H1 (cell line): ENCODE measurements at regions not wholly inside any gene's neighbourhood (a gene's known extent, or its start where the extent isn't known, plus 50 kb on each side); places are given as distances from the start of the nearest gene placed in this dataset.

Experiments
- CTCF ChIA-PET: fragments of 300-600 bp; sonication (Branson Sonifier 250); formaldehyde crosslinking; loops from one replicate; lab custom pipeline; 2021; ENCODE audit not compliant: partially characterized antibody; lab: Charles Lee
- POLR2A ChIA-PET: fragments of 300-600 bp; sonication (Branson Sonifier 250); formaldehyde crosslinking; loops from one replicate; lab custom pipeline; 2021; ENCODE audit warnings: inconsistent platforms; ENCODE audit not compliant: partially characterized antibody; lab: Charles Lee
- DNase-seq, 2 experiments: peaks; one replicate each; pipeline versions ENCODE4 v3.0.0 to v3.0.0-alpha.2; 2010 to 2022; ENCODE audit warnings: low spot score in 2 of 2, low read depth in 1 of 2, mixed read lengths in 1 of 2
- FAIRE-seq: peaks from 2 replicates; lab custom pipeline; 2011; peaks lifted over from hg19 to GRCh38; lab: Jason Lieb, UNC
- H2AFZ ChIP-seq: 2 replicates; pipeline ENCODE4 v1.8.1; 2012; ENCODE audit warnings: low read length, inconsistent platforms
- H2AK5ac ChIP-seq: 2 replicates; pipeline ENCODE4 v1.6.1; 2013; ENCODE audit warnings: low read depth, low read length
- H2BK120ac ChIP-seq: replicated peaks from 2 replicates; pipeline ENCODE3; 2013; ENCODE audit warnings: low read depth, low read length, inconsistent platforms
- H2BK12ac ChIP-seq: 2 replicates; pipeline ENCODE4 v1.6.1; 2013; ENCODE audit warnings: low read depth, low read length
- H2BK15ac ChIP-seq: 2 replicates; pipeline ENCODE4 v1.6.1; 2013; ENCODE audit warnings: low read length
- H2BK20ac ChIP-seq: 2 replicates; pipeline ENCODE4 v1.6.1; 2013; ENCODE audit warnings: low read length
- H2BK5ac ChIP-seq: 2 replicates; pipeline ENCODE4 v1.6.1; 2013; ENCODE audit warnings: low read depth, low read length
- H3K14ac ChIP-seq: 2 replicates; pipeline ENCODE4 v1.6.1; 2013; ENCODE audit warnings: inconsistent platforms; ENCODE audit not compliant: insufficient read length
- H3K18ac ChIP-seq: 2 replicates; pipeline ENCODE4 v1.6.1; 2013; ENCODE audit warnings: low read length; ENCODE audit errors: extremely low read depth
- H3K23ac ChIP-seq: 2 replicates; pipeline ENCODE4 v1.6.1; 2013; ENCODE audit warnings: inconsistent platforms; ENCODE audit not compliant: insufficient read length
- H3K23me2 ChIP-seq: 2 replicates; pipeline ENCODE4 v1.6.1; 2013; ENCODE audit warnings: low read depth, low read length
- H3K27ac ChIP-seq: 2 replicates; pipeline ENCODE4 v1.6.1; 2011; ENCODE audit warnings: low read depth, low read length, inconsistent platforms
- H3K27me3 ChIP-seq, 4 experiments: replicated peaks in 1 of 4; 1 replicate in 1 of 4; 2 replicates in 3 of 4; pipeline versions ENCODE4 v1.6.1 to v1.8.1; 2011 to 2013; ENCODE audit warnings: low read length in 3 of 4, mild to moderate bottlenecking in 3 of 4, inconsistent platforms in 2 of 4, mixed read lengths in 2 of 4, moderate library complexity in 1 of 4; ENCODE audit not compliant: control insufficient read depth in 3 of 4, insufficient read depth in 3 of 4; ENCODE audit errors: extremely low read depth in 1 of 4
- H3K36me3 ChIP-seq, 4 experiments: 2 replicates each; pipeline versions ENCODE4 v1.6.1 to v1.8.1; 2011 to 2013; ENCODE audit warnings: mild to moderate bottlenecking in 4 of 4, low read length in 3 of 4, moderate library complexity in 2 of 4, control low read depth in 1 of 4, inconsistent platforms in 1 of 4; ENCODE audit not compliant: insufficient read depth in 4 of 4, control insufficient read depth in 2 of 4
- H3K4ac ChIP-seq: replicated peaks from 2 replicates; pipeline ENCODE3; 2013; ENCODE audit warnings: low read length, low read depth, mixed read lengths, inconsistent platforms; ENCODE audit not compliant: insufficient read length
- H3K4me1 ChIP-seq, 4 experiments: replicated peaks in 1 of 4; 1 replicate in 1 of 4; 2 replicates in 3 of 4; pipeline versions ENCODE4 v1.6.1 to v1.8.1; 2011 to 2013; ENCODE audit warnings: low read length in 3 of 4, inconsistent platforms in 2 of 4, mixed read lengths in 1 of 4; ENCODE audit not compliant: insufficient read depth in 4 of 4, control insufficient read depth in 3 of 4
- H3K4me2 ChIP-seq, 2 experiments: 2 replicates each; pipeline versions ENCODE4 v1.6.1 to v1.8.1; 2011 to 2013; ENCODE audit warnings: low read depth in 2 of 2, low read length in 2 of 2, control low read depth in 1 of 2, inconsistent platforms in 1 of 2, mild to moderate bottlenecking in 1 of 2; ENCODE audit not compliant: insufficient read depth in 1 of 2
- H3K4me3 ChIP-seq, 4 experiments: fragments of 200-600, 300-600 bp in 1 of 4; sonication (generic), shearing (Covaris generic), sonication (Bioruptor Twin) in 1 of 4; 2 replicates each; pipeline versions ENCODE4 v1.5.1 to v1.8.1; 2011 to 2016; ENCODE audit warnings: low read length in 4 of 4, low read depth in 3 of 4, control low read depth in 2 of 4, inconsistent platforms in 2 of 4, mild to moderate bottlenecking in 2 of 4, mixed read lengths in 1 of 4, moderate library complexity in 1 of 4; ENCODE audit not compliant: insufficient read depth in 2 of 4; ENCODE audit errors: extremely low read depth in 1 of 4
- H3K56ac ChIP-seq: replicated peaks from 2 replicates; pipeline ENCODE3; 2013; ENCODE audit warnings: low read depth, mild to moderate bottlenecking, mixed read lengths, low read length, inconsistent platforms; ENCODE audit not compliant: insufficient read length
- H3K79me1 ChIP-seq: 2 replicates; pipeline ENCODE4 v1.6.1; 2013; ENCODE audit warnings: low read depth, low read length, control low read depth
- H3K79me2 ChIP-seq, 2 experiments: 2 replicates each; pipeline versions ENCODE4 v1.6.1 to v1.8.1; 2012 to 2013; ENCODE audit warnings: low read length in 2 of 2, mild to moderate bottlenecking in 2 of 2, inconsistent platforms in 1 of 2; ENCODE audit not compliant: insufficient read depth in 2 of 2, control insufficient read depth in 1 of 2
- H3K9ac ChIP-seq, 4 experiments: replicated peaks in 1 of 4; 1 replicate in 1 of 4; 2 replicates in 3 of 4; pipeline versions ENCODE4 v1.6.1 to v1.8.1; 2011 to 2013; ENCODE audit warnings: low read depth in 3 of 4, low read length in 3 of 4, control low read depth in 2 of 4, mild to moderate bottlenecking in 2 of 4, moderate library complexity in 2 of 4, inconsistent platforms in 1 of 4; ENCODE audit errors: extremely low read depth in 1 of 4
- H3K9me3 ChIP-seq, 2 experiments: 2 replicates each; pipeline versions ENCODE4 v1.6.1 to v1.8.1; 2012 to 2013; ENCODE audit warnings: mild to moderate bottlenecking in 2 of 2, moderate library complexity in 2 of 2, control low read depth in 1 of 2, inconsistent platforms in 1 of 2, low read depth in 1 of 2, low read length in 1 of 2, mixed read lengths in 1 of 2; ENCODE audit not compliant: insufficient read depth in 2 of 2
- H4K20me1 ChIP-seq, 2 experiments: replicated peaks in 1 of 2; 2 replicates each; pipeline versions ENCODE3 to v1.8.1; 2011 to 2013; ENCODE audit warnings: inconsistent platforms in 2 of 2, low read length in 2 of 2, mild to moderate bottlenecking in 1 of 2; ENCODE audit not compliant: insufficient read depth in 2 of 2, control insufficient read depth in 1 of 2
- H4K5ac ChIP-seq: 2 replicates; pipeline ENCODE4 v1.6.1; 2013; ENCODE audit warnings: low read length, low read depth, mixed read lengths, inconsistent platforms; ENCODE audit not compliant: insufficient read length
- H4K8ac ChIP-seq: 2 replicates; pipeline ENCODE4 v1.8.0; 2013; ENCODE audit warnings: mild to moderate bottlenecking, moderate library complexity, low read length, inconsistent platforms; ENCODE audit not compliant: insufficient read depth; ENCODE audit errors: extremely low read depth
- H4K91ac ChIP-seq: replicated peaks from 2 replicates; pipeline ENCODE3; 2013; ENCODE audit warnings: low read length, mixed read lengths, inconsistent platforms; ENCODE audit not compliant: insufficient read length
- ASH2L ChIP-seq: fragments of 200-600, 300-600 bp; sonication (generic); IDR thresholded peaks from one replicate; pipeline ENCODE4 v1.7.1; 2017; ENCODE audit warnings: low read length
- BACH1 ChIP-seq: IDR thresholded peaks from 2 replicates; pipeline ENCODE4 v1.6.1; 2012; ENCODE audit warnings: low read length, improper control_type of control experiment
- BCL11A ChIP-seq, 2 experiments: IDR thresholded peaks; one replicate each; pipeline ENCODE4 v1.6.1; 2011; ENCODE audit warnings: low read depth in 2 of 2, low read length in 2 of 2, mild to moderate bottlenecking in 2 of 2
- JUN ChIP-seq: IDR thresholded peaks from 2 replicates; pipeline ENCODE4 v1.6.1; 2011; ENCODE audit warnings: low read depth, mild to moderate bottlenecking, improper control_type of control experiment, low read length
- RBBP5 ChIP-seq: IDR thresholded peaks from 2 replicates; pipeline ENCODE4 v1.7.1; 2012; ENCODE audit warnings: low read depth, mild to moderate bottlenecking, inconsistent platforms, low read length, moderate library complexity, borderline replicate concordance
- RFX5 ChIP-seq: IDR thresholded peaks from 2 replicates; pipeline ENCODE4 v1.6.1; 2011; ENCODE audit warnings: low read depth, low read length, improper control_type of control experiment, borderline replicate concordance
- SAP30 ChIP-seq: fragments of 300-600 bp; sonication (generic); IDR thresholded peaks from 2 replicates; pipeline ENCODE4 v1.7.1; 2012; ENCODE audit warnings: low read length, moderate library complexity, mild to moderate bottlenecking, inconsistent platforms; ENCODE audit not compliant: insufficient read depth, insufficient replicate concordance
- SIX5 ChIP-seq: IDR thresholded peaks from 2 replicates; pipeline ENCODE4 v1.6.1; 2011; ENCODE audit warnings: mild to moderate bottlenecking, low read depth, low read length
- SP4 ChIP-seq: IDR thresholded peaks from 2 replicates; pipeline ENCODE4 v1.6.1; 2012; ENCODE audit warnings: low read length, inconsistent platforms
- SUZ12 ChIP-seq: fragments of 200-600 bp; sonication (generic); IDR thresholded peaks from 2 replicates; pipeline ENCODE4 v1.6.1; 2012; ENCODE audit warnings: mild to moderate bottlenecking, inconsistent platforms, low read length, moderate library complexity, mixed read lengths
- WGBS, 2 experiments: shearing (Covaris generic) in 1 of 2; methylation state at CpG; one replicate each; pipeline versions ENCODE4 v1.1.6 to v1.1.7; 2013 to 2015; ENCODE audit warnings: low lambda C conversion rate in 2 of 2, mixed read lengths in 2 of 2, inconsistent platforms in 1 of 2, low coverage in 1 of 2, missing lambda C conversion rate in 1 of 2; ENCODE audit not compliant: insufficient replicate concordance in 2 of 2, insufficient coverage in 1 of 2, insufficient read length in 1 of 2; ENCODE audit errors: extremely low coverage in 1 of 2, missing lambda C conversion rate in 1 of 2; 5-methylcytosine and 5-hydroxymethylcytosine counted together

DNA sequence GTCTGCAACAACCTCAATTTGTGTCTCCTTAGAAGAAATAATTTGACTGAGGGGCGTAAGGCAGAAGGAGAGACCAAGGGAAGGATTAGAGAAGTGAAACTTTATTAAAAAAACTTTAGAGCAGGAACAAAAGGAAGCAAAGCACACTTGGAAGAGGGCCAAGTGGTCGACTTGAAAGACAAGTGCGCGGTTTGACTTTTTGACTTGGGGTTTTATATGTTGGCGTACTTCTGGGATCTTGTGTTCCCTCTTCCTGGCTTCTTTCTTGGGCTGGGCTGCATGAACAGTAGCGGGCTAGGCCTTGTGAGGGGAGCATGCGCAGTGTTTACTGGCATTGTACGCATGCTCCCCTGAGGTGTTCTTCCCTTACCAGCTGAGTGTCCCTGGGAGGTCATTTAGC lies 369.3 kb upstream of the DCN start:
- Histone ChIP-seq H3K4me3 (no peak overlapping the region), H3K79me2 (no peaks in the 10 kb centered on the region), H3K79me1 (no peaks in the 10 kb centered on the region), H4K20me1 (no peaks in the 10 kb centered on the region), H3K9me3 (no peaks in the 10 kb centered on the region), H3K36me3 (no peaks in the 10 kb centered on the region), H3K9ac (no peak overlapping the region), H2AFZ (no peak overlapping the region; the same call in 1 of the 2 replicates), H2BK120ac (no peak overlapping the region), H3K23ac (no peak overlapping the region), H2BK15ac (no peak overlapping the region), H4K91ac (no peak overlapping the region), H3K4me2 (no peak overlapping the region), H3K23me2 (no peaks in the 10 kb centered on the region), H2BK20ac (no peak overlapping the region), H3K4me1 (no peaks in the 10 kb centered on the region), H3K56ac (no peak overlapping the region), H4K8ac (no peak overlapping the region), H3K4ac (no peak overlapping the region), H3K27ac (no peak overlapping the region), H3K27me3 (no peaks in the 10 kb centered on the region), H3K14ac (no peak overlapping the region), H4K5ac (no peak overlapping the region), H2AK5ac (no peak overlapping the region), H2BK12ac (no peak overlapping the region), H2BK5ac (no peak overlapping the region), H3K18ac (no peak overlapping the region)
- CTCF ChIA-PET, result no interaction called here
- DNase-seq, result no peak
- POLR2A ChIA-PET, result no interaction called here
- FAIRE-seq, result no peak
- WGBS, 2 experiments, result 94% methylated on average over 8 of the region's 8 CpGs; no CpG with 5 or more reads in 1 of the 2 experiments
- TF ChIP-seq BACH1 (no peak), SIX5 (no peak), RBBP5 (no peak), SUZ12 (no peak), BCL11A (IDR thresholded peaks at IDR 0.05; ENCODE audit: low read depth in 2 of 2, low read length in 2 of 2) (no peak), ASH2L (no peak), SP4 (no peak), SAP30 (no peak), JUN (no peak), RFX5 (no peak)
